ENCODE measurements at regions not wholly inside any gene's neighbourhood (a gene's known extent, or its start where the extent isn't known, plus 50 kb on each side); places are given as distances from the start of the nearest gene placed in this dataset.

GRCh38 chr22:48318575-48319320 lies 1508.9 kb downstream of the BRD1 start:
- Histone ChIP-seq H3K27me3 (ENCODE audit: insufficient read depth, low read length, poor library complexity, severe bottlenecking) (no peaks in the 10 kb centered on the region), H3F3A (ENCODE audit: low read depth) (no peaks in the 10 kb centered on the region), H3K9ac (ENCODE audit: low read depth, low read length, poor library complexity, severe bottlenecking) (no peak overlapping the region), H3K9me2 (replicated peaks; ENCODE audit: low read depth, low read length) (no peaks in the 10 kb centered on the region), H3K79me2 (ENCODE audit: insufficient read depth, low read length) (no peaks in the 10 kb centered on the region), H3K4me2 (ENCODE audit: low read depth, low read length, poor library complexity, severe bottlenecking) (no peak overlapping the region), H3K9me3 (ENCODE audit: insufficient read depth, low read depth, low read length) (peaks cover 33% of the 10 kb centered on the region; the same call in 1 of the 2 replicates), H3K36me3 (ENCODE audit: insufficient read depth, low read length) (no peaks in the 10 kb centered on the region), H4K20me1 (ENCODE audit: insufficient read depth, low read length, poor library complexity, severe bottlenecking) (no peaks in the 10 kb centered on the region), H2AFZ (ENCODE audit: low read length) (no peak overlapping the region), H3K4me3 (ENCODE audit: low read length, poor library complexity, severe bottlenecking) (no peak overlapping the region), H3K4me1 (ENCODE audit: insufficient read depth, low read length, poor library complexity, severe bottlenecking) (no peaks in the 10 kb centered on the region)
- no peak for TF ChIP-seq EZH2phosphoT487 (IDR thresholded peaks at IDR 0.05; ENCODE audit: borderline replicate concordance)
- TF ChIP-seq, protein P1, sequence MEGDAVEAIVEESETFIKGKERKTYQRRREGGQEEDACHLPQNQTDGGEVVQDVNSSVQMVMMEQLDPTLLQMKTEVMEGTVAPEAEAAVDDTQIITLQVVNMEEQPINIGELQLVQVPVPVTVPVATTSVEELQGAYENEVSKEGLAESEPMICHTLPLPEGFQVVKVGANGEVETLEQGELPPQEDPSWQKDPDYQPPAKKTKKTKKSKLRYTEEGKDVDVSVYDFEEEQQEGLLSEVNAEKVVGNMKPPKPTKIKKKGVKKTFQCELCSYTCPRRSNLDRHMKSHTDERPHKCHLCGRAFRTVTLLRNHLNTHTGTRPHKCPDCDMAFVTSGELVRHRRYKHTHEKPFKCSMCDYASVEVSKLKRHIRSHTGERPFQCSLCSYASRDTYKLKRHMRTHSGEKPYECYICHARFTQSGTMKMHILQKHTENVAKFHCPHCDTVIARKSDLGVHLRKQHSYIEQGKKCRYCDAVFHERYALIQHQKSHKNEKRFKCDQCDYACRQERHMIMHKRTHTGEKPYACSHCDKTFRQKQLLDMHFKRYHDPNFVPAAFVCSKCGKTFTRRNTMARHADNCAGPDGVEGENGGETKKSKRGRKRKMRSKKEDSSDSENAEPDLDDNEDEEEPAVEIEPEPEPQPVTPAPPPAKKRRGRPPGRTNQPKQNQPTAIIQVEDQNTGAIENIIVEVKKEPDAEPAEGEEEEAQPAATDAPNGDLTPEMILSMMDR (conservative IDR thresholded peaks at IDR 0.05; ENCODE audit: low read length), result no peak

DNA sequence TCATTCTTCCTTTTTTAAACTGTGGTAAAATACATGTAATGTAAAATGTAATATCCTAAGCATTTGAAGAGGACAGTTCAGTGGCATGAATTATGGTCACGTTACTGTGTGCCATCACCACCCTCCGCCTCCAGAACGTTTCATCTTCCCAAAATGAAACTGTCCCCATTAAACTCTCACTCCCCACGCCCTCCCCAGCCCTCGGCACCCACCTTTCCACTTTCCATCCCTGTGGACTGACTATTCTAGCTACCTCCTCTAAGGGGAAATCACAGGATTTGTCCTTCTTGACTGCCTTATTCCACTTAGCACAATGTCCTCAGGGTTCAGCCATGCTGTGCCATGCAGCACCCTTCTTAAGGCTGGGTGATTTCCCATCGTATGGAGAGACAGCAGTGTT lies 1509.5 kb downstream of the BRD1 start:
- Histone ChIP-seq H3K27me3 (ENCODE audit: insufficient read depth, low read length, poor library complexity, severe bottlenecking) (no peaks in the 10 kb centered on the region), H2AFZ (ENCODE audit: low read length) (no peak overlapping the region)

GRCh38 chr22:48316257-48317250 lies 1511.1 kb downstream of the BRD1 start:
- Histone ChIP-seq H3K4me2 (ENCODE audit: low read depth, low read length, poor library complexity, severe bottlenecking) (no peak overlapping the region), H3K9ac (ENCODE audit: low read depth, low read length, poor library complexity, severe bottlenecking) (no peak overlapping the region), H2AFZ (ENCODE audit: low read length) (no peak overlapping the region), H3F3A (ENCODE audit: low read depth) (no peaks in the 10 kb centered on the region), H3K4me3 (ENCODE audit: low read length, poor library complexity, severe bottlenecking) (no peak overlapping the region), H3K4me1 (ENCODE audit: insufficient read depth, low read length, poor library complexity, severe bottlenecking) (no peaks in the 10 kb centered on the region), H3K36me3 (ENCODE audit: insufficient read depth, low read length) (no peaks in the 10 kb centered on the region), H3K79me2 (ENCODE audit: insufficient read depth, low read length) (no peaks in the 10 kb centered on the region), H4K20me1 (ENCODE audit: insufficient read depth, low read length, poor library complexity, severe bottlenecking) (no peaks in the 10 kb centered on the region), H3K9me2 (replicated peaks; ENCODE audit: low read depth, low read length) (no peaks in the 10 kb centered on the region), H3K27me3 (ENCODE audit: insufficient read depth, low read length, poor library complexity, severe bottlenecking) (no peaks in the 10 kb centered on the region), H3K9me3 (ENCODE audit: insufficient read depth, low read depth, low read length) (peaks cover 37% of the 10 kb centered on the region; the same call in 1 of the 2 replicates)
- no peak for TF ChIP-seq EZH2phosphoT487 (IDR thresholded peaks at IDR 0.05; ENCODE audit: borderline replicate concordance)
- TF ChIP-seq, protein P1 (conservative IDR thresholded peaks at IDR 0.05; ENCODE audit: low read length), result no peak

More for the DNA sequence above, 1509.5 kb downstream of the BRD1 start:
- Histone ChIP-seq H3K9me3 (ENCODE audit: insufficient read depth, low read depth, low read length) (peaks cover 33% of the 10 kb centered on the region; the same call in 1 of the 2 replicates), H3K9me2 (replicated peaks; ENCODE audit: low read depth, low read length) (no peaks in the 10 kb centered on the region), H3K4me1 (ENCODE audit: insufficient read depth, low read length, poor library complexity, severe bottlenecking) (no peaks in the 10 kb centered on the region), H3K4me2 (ENCODE audit: low read depth, low read length, poor library complexity, severe bottlenecking) (no peak overlapping the region), H3K9ac (ENCODE audit: low read depth, low read length, poor library complexity, severe bottlenecking) (no peak overlapping the region), H4K20me1 (ENCODE audit: insufficient read depth, low read length, poor library complexity, severe bottlenecking) (no peaks in the 10 kb centered on the region), H3K4me3 (ENCODE audit: low read length, poor library complexity, severe bottlenecking) (no peak overlapping the region), H3K79me2 (ENCODE audit: insufficient read depth, low read length) (no peaks in the 10 kb centered on the region), H3F3A (ENCODE audit: low read depth) (no peaks in the 10 kb centered on the region), H3K36me3 (ENCODE audit: insufficient read depth, low read length) (no peaks in the 10 kb centered on the region)
- TF ChIP-seq EZH2phosphoT487 (IDR thresholded peaks at IDR 0.05; ENCODE audit: borderline replicate concordance), result no peak
- TF ChIP-seq, protein P1 (conservative IDR thresholded peaks at IDR 0.05; ENCODE audit: low read length), result no peak
